GM23248 (cell line): ENCODE measurements at regions not wholly inside any gene's neighbourhood (a gene's known extent, or its start where the extent isn't known, plus 50 kb on each side); places are given as distances from the start of the nearest gene placed in this dataset.

Experiments
- DNase-seq: peaks from one replicate; pipeline ENCODE4 v3.0.0-alpha.2; 2015
- H2AFZ ChIP-seq: fragments of 200-600 bp; sonication (generic); 2 replicates; pipeline ENCODE4 v1.6.1; 2016; ENCODE audit warnings: antibody characterized with exemption
- H3F3A ChIP-seq: fragments of 200-600 bp; sonication (generic); 2 replicates; pipeline ENCODE4 v1.6.1; 2016; ENCODE audit warnings: mild to moderate bottlenecking, antibody characterized with exemption, mixed run types; ENCODE audit not compliant: insufficient read depth
- H3K27ac ChIP-seq: fragments of 200-600 bp; sonication (generic); 2 replicates; pipeline ENCODE4 v1.5.1; 2016; ENCODE audit warnings: mild to moderate bottlenecking
- H3K27me3 ChIP-seq: fragments of 200-600 bp; sonication (generic); replicated peaks from 2 replicates; pipeline ENCODE4 v1.6.1; 2016; ENCODE audit warnings: mild to moderate bottlenecking; ENCODE audit not compliant: insufficient read depth
- H3K36me3 ChIP-seq: fragments of 200-600 bp; sonication (generic); 2 replicates; pipeline ENCODE4 v1.6.1; 2016; ENCODE audit warnings: low read depth, mild to moderate bottlenecking
- H3K4me1 ChIP-seq: fragments of 200-600 bp; sonication (generic); 2 replicates; pipeline ENCODE4 v1.6.1; 2016; ENCODE audit warnings: mild to moderate bottlenecking; ENCODE audit not compliant: insufficient read depth
- H3K4me2 ChIP-seq: fragments of 200-600 bp; sonication (generic); one replicate; pipeline ENCODE4 v1.6.1; 2016; ENCODE audit warnings: mild to moderate bottlenecking; ENCODE audit not compliant: unreplicated experiment
- H3K4me3 ChIP-seq: fragments of 200-600 bp; sonication (generic); 2 replicates; pipeline ENCODE4 v1.5.1; 2016; ENCODE audit warnings: mild to moderate bottlenecking
- H3K79me2 ChIP-seq: fragments of 200-600 bp; sonication (generic); 2 replicates; pipeline ENCODE4 v1.6.1; 2016; ENCODE audit warnings: mild to moderate bottlenecking; ENCODE audit not compliant: insufficient read depth
- H3K9ac ChIP-seq: fragments of 200-600 bp; sonication (generic); 2 replicates; pipeline ENCODE4 v1.6.1; 2016; ENCODE audit warnings: mild to moderate bottlenecking
- H3K9me2 ChIP-seq: fragments of 200-600 bp; sonication (generic); 2 replicates; pipeline ENCODE4 v1.6.1; 2016; ENCODE audit warnings: mixed run types, mild to moderate bottlenecking, moderate library complexity; ENCODE audit not compliant: insufficient read depth
- H3K9me3 ChIP-seq: fragments of 200-600 bp; sonication (generic); one replicate; pipeline ENCODE4 v1.6.1; 2017; ENCODE audit warnings: low read depth
- H4K20me1 ChIP-seq: fragments of 200-600 bp; sonication (generic); 2 replicates; pipeline ENCODE4 v1.6.0; 2016; ENCODE audit not compliant: insufficient read depth
- EZH2 ChIP-seq: fragments of 200-600 bp; sonication (generic); IDR thresholded peaks from 2 replicates; pipeline ENCODE4 v1.6.1; 2018; ENCODE audit warnings: antibody characterized with exemption, mild to moderate bottlenecking; ENCODE audit not compliant: insufficient read depth, poor library complexity, severe bottlenecking
- EZH2phosphoT487 ChIP-seq: fragments of 200-600 bp; sonication (generic); IDR thresholded peaks from 2 replicates; pipeline ENCODE4 v1.6.1; 2018; ENCODE audit warnings: antibody characterized with exemption, moderate library complexity, mild to moderate bottlenecking, low read depth; ENCODE audit not compliant: insufficient read depth
- WGBS, 2 experiments: methylation state at CpG; one replicate each; pipeline ENCODE4 v1.1.6; 2015 to 2017; ENCODE audit warnings: low lambda C conversion rate in 2 of 2, low coverage in 1 of 2; ENCODE audit errors: missing lambda C conversion rate in 2 of 2; 5-methylcytosine and 5-hydroxymethylcytosine counted together
- in situ Hi-C: fragments of 300-500 bp; cut with MboI; formaldehyde crosslinking; loops from 2 replicates; pipeline ENCODE4 v1.15.0; 2020

DNA sequence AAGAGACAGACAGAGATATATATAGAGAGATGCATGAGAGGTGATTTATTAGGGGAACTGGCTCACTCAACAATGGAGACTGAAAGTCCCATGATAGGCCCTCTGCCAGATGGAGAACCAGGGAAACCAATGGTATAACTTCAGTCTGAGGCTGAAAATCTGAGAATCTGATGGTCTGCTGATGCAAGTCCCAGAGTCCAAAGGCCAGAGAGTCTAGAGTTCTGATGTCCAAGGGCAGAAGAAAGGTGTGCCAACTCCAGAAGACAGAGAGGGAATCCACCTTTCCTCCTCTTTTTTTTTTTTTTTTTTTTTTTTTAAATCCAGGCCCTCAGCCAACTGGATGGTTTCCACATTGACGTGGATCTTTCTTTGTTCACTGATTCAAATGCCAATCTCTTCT is 197.9 kb upstream of the MEIS2 start:
- Histone ChIP-seq H3K4me2 (no peak overlapping the region), H3F3A (no peaks in the 10 kb centered on the region), H3K9me2 (no peaks in the 10 kb centered on the region), H3K79me2 (no peaks in the 10 kb centered on the region), H3K36me3 (no peaks in the 10 kb centered on the region), H3K9ac (no peak overlapping the region), H3K9me3 (no peaks in the 10 kb centered on the region), H3K4me1 (no peaks in the 10 kb centered on the region), H3K27me3 (no peaks in the 10 kb centered on the region), H3K4me3 (no peak overlapping the region), H2AFZ (no peak overlapping the region), H3K27ac (no peak overlapping the region), H4K20me1 (no peaks in the 10 kb centered on the region)
- in situ Hi-C loops, result no loop called here
- DNase-seq, result no peak
- WGBS, 2 experiments, result 0 to 9% methylated on average over 1 of the region's 1 CpG
- TF ChIP-seq EZH2 (no peak), EZH2phosphoT487 (no peak)

DNA sequence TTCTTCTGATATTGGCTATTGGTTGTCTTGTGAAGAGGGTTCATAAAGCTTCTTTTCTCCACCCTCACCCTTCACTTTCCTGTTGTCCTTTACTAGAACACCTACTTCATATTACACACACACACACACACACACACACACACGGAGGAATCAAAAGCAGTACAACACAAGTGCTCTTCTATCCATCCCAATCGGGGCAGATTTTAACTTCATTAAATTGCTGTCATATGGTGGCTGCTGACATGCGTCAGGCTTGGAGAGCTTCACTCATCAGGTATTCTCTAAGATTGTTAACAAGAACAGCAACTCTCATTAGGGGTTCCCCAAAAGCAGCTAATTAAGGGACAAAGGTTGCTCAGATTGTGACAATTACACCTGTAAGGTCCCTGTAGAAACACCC is 239.1 kb upstream of the MEIS2 start:
- TF ChIP-seq EZH2, result no peak
- no peak for TF ChIP-seq EZH2phosphoT487
- H3K4me1 ChIP-seq, result no peaks in the 10 kb centered on the region
- H3F3A ChIP-seq, result no peaks in the 10 kb centered on the region
- no peak overlapping the region for H3K9ac ChIP-seq
- H3K36me3 ChIP-seq, result no peaks in the 10 kb centered on the region
- 21 to 31% methylated on average over 3 of the region's 3 CpGs for WGBS, 2 experiments
- H3K9me2 ChIP-seq, result no peaks in the 10 kb centered on the region
- H2AFZ ChIP-seq, result no peak overlapping the region
- no peak for DNase-seq
- no peak overlapping the region for H3K4me3 ChIP-seq
- H3K4me2 ChIP-seq, result no peak overlapping the region
- no peaks in the 10 kb centered on the region for H4K20me1 ChIP-seq
- H3K27me3 ChIP-seq, result no peaks in the 10 kb centered on the region
- no peaks in the 10 kb centered on the region for H3K9me3 ChIP-seq
- no peak overlapping the region for H3K27ac ChIP-seq
- no peaks in the 10 kb centered on the region for H3K79me2 ChIP-seq
- in situ Hi-C loops, result no loop called here

DNA sequence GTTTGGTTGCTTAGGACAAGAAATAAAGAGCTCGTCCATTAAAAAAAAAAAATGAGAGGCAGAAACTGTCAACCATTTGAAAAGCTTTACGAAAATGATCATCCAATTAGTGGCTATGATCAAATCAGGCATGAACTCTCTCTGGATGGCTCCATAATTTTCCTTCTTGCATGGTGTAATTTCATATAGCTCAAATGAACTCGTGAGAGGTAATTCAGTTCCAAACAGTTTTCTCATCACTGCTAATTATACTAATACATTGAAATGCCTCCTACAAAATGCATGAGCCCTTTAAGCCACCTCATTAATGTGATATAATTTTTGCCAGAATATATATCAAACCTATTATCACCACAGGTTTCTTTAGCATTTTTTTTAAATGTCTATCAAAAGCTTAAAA is 239.5 kb upstream of the MEIS2 start:
- no peaks in the 10 kb centered on the region for H3K27me3 ChIP-seq
- no peaks in the 10 kb centered on the region for H3K4me1 ChIP-seq
- H3K9me2 ChIP-seq, result no peaks in the 10 kb centered on the region
- H3K36me3 ChIP-seq, result no peaks in the 10 kb centered on the region
- no peaks in the 10 kb centered on the region for H4K20me1 ChIP-seq
- no peaks in the 10 kb centered on the region for H3K9me3 ChIP-seq
- H2AFZ ChIP-seq, result no peak overlapping the region
- no peaks in the 10 kb centered on the region for H3F3A ChIP-seq
- no peak for DNase-seq
- in situ Hi-C loops, result no loop called here
- no peak overlapping the region for H3K27ac ChIP-seq
- H3K79me2 ChIP-seq, result no peaks in the 10 kb centered on the region
- H3K9ac ChIP-seq, result no peak overlapping the region
- 23 to 24% methylated on average over 3 of the region's 3 CpGs for WGBS, 2 experiments
- TF ChIP-seq EZH2phosphoT487, result no peak
- no peak for TF ChIP-seq EZH2
- no peak overlapping the region for H3K4me3 ChIP-seq
- no peak overlapping the region for H3K4me2 ChIP-seq

DNA sequence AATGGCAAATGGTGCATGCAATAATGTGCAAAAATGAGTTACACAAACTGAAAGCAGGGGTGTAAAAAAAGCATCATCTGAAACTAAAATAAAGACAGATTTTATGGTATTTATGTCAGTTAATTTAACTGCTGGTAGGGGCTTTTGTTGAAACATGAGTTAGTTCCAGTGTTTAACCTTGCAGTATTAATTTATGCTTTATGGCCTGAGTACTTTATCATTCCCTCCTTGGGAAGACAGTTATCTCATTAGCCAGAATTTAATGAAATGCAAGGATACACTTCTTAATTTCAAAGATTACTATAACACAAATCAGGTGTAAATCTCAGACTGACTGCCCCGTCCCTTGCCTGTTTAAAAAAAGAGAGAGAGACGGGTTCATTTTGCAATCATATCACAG is 240.1 kb upstream of the MEIS2 start:
- in situ Hi-C loops, result no loop called here
- Histone ChIP-seq H3K79me2 (no peaks in the 10 kb centered on the region), H3K36me3 (no peaks in the 10 kb centered on the region), H3K27me3 (no peaks in the 10 kb centered on the region), H2AFZ (no peak overlapping the region), H3K4me1 (no peaks in the 10 kb centered on the region), H4K20me1 (no peaks in the 10 kb centered on the region), H3F3A (no peaks in the 10 kb centered on the region), H3K9me3 (no peaks in the 10 kb centered on the region), H3K27ac (no peak overlapping the region), H3K4me3 (no peak overlapping the region), H3K9ac (no peak overlapping the region), H3K4me2 (no peak overlapping the region), H3K9me2 (no peaks in the 10 kb centered on the region)
- TF ChIP-seq EZH2 (no peak), EZH2phosphoT487 (no peak)
- 2 to 6% methylated on average over 2 of the region's 2 CpGs for WGBS, 2 experiments
- no peak for DNase-seq
